DOHH2 (cell line): ENCODE measurements at regions not wholly inside any gene's neighbourhood (a gene's known extent, or its start where the extent isn't known, plus 50 kb on each side); places are given as distances from the start of the nearest gene placed in this dataset.

Experiments
- EZH2phosphoT487 ChIP-seq: fragments of 200-600 bp; sonication (generic); IDR thresholded peaks from 2 replicates; pipeline ENCODE4 v1.6.1; 2017; ENCODE audit warnings: borderline replicate concordance, mild to moderate bottlenecking, antibody characterized with exemption, low read length, moderate library complexity, mixed read lengths
- TF ChIP-seq, protein P1 (sequence below): fragments of 200-600 bp; sonication (generic); IDR thresholded peaks from one replicate; pipeline ENCODE4 v1.5.1; 2014; ENCODE audit warnings: antibody characterized with exemption, mild to moderate bottlenecking, low read depth, low read length; ENCODE audit not compliant: poor library complexity, severe bottlenecking

GRCh38 chr14:30242744-30243143 lies 315.1 kb upstream of the PRKD1 start:
- TF ChIP-seq, protein P1, sequence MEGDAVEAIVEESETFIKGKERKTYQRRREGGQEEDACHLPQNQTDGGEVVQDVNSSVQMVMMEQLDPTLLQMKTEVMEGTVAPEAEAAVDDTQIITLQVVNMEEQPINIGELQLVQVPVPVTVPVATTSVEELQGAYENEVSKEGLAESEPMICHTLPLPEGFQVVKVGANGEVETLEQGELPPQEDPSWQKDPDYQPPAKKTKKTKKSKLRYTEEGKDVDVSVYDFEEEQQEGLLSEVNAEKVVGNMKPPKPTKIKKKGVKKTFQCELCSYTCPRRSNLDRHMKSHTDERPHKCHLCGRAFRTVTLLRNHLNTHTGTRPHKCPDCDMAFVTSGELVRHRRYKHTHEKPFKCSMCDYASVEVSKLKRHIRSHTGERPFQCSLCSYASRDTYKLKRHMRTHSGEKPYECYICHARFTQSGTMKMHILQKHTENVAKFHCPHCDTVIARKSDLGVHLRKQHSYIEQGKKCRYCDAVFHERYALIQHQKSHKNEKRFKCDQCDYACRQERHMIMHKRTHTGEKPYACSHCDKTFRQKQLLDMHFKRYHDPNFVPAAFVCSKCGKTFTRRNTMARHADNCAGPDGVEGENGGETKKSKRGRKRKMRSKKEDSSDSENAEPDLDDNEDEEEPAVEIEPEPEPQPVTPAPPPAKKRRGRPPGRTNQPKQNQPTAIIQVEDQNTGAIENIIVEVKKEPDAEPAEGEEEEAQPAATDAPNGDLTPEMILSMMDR = no peak
- no peak for TF ChIP-seq EZH2phosphoT487
